HG02938 (cell line): ENCODE measurements at regions not wholly inside any gene's neighbourhood (a gene's known extent, or its start where the extent isn't known, plus 50 kb on each side); places are given as distances from the start of the nearest gene placed in this dataset.
"Not testable (repeated sequence)": the region's sequence is repeated elsewhere in the genome, so short reads cannot be mapped to it uniquely, and the experiment has no call there.

Experiments used
- ATAC-seq: cut with Tn5 transposase; IDR thresholded peaks from one replicate; pipeline ENCODE4 v1.9.1; 2021; ENCODE audit warnings: mild to moderate bottlenecking, moderate library complexity; ENCODE audit not compliant: unreplicated experiment

DNA sequence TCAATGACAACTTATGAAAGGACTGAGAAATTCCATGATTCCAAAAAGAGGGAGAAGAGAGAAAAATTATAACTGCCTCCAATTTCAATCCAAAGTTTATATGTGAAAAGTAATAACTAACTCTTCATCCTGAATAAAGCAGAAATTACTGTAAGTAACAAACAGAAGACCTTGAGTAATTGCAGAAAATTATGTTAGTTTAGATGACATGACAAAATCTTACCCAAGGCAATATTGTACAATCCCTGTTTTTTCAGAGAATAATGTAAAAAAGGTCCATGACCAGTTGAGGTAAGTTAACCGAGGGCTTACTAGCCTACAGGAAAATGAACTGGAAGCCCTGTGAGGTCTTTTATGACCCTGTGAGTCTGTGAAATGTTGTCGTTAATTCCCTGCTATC lies 949.5 kb upstream of the SOX9 start:
- no peak for ATAC-seq

DNA sequence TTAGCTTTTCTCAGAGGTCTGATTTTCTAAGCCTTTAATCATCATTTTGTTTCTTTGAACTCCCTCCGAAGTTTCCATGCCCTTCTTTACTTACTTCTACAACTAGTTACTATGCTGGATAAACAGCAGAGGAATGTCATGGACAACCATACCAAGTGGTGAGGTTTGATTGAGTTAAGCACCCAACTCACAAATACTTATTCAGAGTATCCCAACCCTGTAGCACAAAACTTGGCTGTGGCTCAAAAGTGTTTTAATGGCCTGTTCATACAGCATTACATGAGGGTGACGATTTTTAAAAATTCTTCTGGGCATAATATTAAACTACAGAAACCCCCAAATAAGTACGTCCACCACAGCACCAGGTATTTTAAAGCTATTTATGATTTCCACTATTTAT lies 946.8 kb upstream of the SOX9 start:
- no peak for ATAC-seq

DNA sequence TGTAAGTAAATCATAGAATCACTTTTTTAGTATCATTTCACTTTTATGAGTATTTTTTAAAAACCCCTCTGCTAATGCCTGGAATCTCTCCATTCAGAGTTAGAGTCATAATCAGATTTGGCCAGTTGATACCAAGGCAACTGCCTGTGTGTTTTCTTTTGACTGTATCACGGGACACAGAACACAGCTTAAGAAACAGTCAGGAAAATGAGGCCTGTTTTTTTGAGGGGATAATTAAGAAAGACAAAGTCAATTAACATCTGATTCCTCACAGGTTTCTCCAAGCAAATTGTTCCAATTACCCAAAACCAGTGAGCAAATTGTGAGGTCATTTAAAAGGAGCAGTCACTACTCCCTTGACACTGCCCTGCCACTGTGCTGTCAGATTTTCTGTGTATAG lies 944.5 kb upstream of the SOX9 start:
- no peak for ATAC-seq

DNA sequence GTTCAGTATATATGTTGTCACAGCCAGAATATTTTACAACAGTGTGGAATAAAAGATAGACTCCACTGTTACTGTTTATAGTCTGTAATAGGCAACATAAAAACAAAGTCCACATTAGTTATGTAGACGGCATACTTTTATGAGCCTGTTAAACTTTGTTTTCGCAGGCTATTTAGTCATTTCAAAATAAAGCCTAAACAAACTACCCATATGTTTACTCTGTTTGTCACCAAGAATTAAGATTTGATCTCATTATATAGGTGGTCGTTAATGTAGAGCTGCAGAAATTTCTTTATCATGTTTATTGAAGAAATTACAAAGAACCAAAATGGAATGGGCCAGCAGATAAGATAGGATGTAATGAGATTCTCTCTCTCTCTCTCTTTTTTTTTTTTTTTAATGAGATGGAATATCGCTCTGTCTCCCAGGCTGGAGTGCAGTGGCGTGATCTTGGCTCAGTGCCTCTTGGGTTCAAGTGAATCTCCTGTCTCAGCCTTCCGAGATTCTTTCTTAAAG lies 943.8 kb upstream of the SOX9 start:
- no peak for ATAC-seq

DNA sequence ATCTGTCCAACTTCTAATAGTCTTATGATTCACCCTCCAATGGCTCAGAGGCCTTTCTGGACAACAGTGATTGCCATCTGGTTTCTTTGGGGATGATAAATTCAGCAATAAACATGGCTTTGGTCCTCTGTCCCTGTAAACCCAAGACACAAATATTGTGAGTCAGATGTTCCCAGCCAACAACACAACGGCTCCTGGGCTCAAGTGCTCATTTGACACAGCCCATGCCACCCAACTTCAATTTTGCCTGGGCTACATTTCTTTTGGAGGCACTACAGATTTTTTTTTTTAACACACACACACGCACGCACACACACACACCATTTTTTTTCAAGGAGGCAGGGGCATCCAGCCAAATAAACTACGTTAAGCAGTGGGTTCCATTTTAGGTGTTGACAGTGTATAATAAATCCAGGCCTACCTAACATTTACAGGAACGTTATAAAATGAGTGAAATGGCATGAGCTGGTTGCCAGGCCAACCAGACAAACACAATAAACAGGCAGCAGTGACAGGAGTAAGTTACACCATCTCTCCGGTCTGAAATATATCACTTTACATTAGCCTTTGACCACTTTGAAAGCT lies 939.9 kb upstream of the SOX9 start:
- ATAC-seq = no peak

DNA sequence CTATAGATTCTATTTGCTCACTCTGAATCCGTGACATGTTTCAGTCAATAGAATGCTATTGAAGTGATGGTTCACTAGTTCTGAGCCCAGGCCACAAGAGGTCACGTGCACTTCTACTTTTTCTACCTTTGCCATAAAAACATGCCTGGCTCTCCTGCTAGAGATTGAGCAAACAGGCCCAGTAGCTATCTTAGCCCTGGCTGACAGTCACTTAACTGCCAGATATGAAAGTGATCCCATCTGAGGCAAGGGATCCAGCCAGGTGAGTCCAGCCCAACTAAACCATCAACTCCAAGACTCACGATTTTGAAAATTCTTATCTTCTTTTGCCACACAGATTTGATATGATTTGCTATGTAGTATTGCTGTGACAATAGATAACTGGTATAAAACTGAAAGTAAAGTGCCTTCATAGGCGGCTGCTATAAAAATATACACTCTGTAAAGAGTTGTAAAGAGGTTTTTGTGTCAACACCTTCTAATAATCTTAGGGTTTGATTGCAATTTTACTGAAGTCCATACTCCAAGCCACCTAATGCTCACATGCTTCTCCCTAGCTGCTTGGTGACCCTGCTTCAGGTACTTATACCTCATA lies 937.7 kb upstream of the SOX9 start:
- no peak for ATAC-seq

DNA sequence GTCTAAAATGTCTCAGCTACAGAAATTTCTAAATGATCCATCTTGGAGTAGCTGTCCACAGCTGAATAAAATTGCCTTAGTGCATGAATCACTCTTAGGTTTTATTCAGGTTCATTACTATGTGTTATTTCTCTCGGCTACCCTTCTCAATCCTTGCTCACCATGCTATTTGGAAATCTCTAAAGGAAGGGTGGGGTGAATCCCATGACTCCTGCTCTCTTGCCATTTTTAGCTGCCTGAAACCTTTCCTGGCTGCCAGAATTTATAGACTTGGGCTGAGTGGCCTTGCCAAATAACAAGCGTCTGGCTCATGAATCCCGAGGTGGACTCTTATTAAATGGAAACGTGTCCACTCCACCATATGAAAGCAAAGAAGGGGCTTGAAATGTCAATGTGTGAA lies 936.1 kb upstream of the SOX9 start:
- no peak for ATAC-seq

DNA sequence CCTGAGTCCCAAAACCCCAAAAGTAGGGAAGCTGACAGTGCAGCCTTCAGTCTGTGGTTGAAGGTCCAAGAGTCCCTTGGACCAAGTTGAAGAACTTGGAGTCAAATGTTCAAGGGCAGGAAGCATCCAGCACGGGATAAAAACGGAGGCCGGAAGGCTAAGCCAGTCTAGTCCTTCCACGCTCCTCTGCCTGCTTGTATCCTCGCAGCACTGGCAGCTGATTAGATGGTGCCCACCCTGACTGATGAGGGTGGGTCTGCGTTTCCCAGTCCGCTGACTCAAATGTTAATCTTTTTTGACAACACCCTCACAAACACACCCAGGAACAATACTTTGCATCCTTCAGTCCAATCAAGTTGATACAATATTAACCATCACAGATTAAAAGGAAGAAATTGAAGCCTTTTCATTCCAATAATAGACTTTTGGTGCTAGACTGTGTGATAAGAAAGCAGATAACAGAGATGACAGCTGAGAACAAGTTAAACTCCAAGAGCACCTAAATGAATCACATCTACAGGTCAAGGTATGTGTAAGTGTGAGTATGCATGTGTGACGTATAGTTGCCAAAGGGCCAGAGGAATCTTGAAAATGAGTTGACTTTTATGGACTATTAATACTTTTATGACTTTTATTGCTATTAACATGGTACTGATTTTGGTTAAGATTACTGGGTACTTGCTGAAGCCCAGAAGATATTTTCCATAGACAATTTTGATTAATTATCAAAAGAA lies 933.5 kb upstream of the SOX9 start:
- no peak for ATAC-seq

DNA sequence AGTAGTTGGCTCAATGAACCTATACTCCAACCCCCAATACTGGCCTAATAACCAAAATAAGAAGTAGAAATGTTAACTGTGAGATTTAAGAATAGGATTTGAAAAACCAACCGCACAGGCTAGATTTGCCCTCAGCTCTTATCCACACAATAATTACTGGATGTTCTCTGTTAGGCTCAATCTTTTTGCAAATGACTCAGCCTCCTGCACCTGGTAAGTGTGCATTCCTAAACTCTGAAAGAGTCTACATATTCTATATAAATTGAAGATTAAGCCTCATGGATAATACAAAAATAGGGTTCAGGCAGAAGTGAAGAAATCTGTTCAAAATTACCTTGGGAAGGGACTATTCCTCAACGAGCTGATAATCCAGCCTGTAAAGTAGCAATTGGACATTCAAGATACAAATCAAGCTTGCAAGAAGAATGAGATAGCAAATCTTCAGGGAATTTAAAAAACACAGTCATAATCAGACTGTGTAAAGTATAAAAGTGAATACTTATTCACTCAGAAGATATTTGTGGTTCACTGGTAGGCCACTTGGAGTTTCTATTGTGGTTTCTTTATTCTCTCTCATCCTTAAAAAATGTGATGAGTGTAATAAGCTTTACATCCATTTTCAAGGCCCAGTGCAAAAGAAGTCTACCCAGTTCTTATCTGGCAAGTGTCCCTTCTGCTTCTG lies 931.9 kb upstream of the SOX9 start:
- no peak for ATAC-seq

DNA sequence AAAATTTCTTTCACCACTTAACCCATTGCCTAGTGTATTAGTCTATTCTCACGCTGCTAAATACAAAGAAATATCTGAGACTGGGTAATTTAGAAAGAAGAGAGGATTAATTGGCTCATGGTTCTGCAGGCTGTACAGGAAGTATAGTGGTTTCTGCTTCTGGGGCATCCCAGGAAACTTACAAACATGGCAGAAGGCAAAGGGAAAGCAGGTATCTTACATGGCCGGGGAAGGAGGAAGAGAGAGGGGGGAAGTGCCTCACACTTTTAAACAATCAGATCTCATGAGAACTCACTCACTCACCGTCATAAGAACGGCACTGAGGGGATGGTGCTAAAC lies 931.4 kb upstream of the SOX9 start:
- no peak for ATAC-seq

DNA sequence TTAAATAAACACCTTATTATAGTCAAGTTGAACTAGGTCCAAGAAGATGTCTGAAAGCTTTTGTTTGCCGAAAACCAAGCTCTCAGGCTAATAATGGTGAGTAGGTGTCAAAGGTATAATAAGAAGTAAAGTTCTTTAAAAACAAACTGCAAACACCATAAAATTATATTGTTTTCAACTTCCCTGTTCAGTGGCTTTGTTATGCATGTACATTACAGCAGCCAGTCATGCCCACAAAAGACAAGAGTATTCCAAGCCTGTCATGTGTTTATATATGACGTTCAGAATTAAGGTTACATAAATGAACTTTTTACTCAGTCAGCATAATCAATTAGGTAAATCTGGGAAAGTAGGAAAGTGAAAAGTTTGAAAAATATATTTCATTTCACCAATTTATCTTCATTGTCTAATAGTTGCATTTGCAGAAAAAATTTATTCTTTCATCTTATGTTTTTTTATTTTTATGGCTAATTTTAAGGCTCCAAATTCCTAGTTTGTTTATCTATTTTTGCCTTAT lies 928.7 kb upstream of the SOX9 start:
- ATAC-seq = no peak

DNA sequence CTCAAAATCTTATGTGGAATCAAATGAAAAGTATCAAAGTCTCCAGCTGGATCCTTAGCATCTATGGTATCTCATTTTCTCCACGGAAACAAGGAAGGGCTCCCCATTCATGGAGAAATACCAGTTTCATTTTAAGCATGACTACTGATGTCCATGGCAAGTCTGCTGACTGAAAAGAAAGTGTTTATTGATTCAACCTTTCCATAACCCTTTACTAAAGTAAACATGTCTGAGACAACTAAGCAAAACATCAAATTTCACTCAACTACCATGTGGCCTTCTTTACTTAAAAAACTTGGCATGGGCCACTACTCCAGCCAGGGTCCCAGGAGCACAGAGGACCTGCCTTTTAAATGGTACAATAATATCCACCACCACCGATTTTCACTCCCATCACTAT lies 928.0 kb upstream of the SOX9 start:
- ATAC-seq = no peak

DNA sequence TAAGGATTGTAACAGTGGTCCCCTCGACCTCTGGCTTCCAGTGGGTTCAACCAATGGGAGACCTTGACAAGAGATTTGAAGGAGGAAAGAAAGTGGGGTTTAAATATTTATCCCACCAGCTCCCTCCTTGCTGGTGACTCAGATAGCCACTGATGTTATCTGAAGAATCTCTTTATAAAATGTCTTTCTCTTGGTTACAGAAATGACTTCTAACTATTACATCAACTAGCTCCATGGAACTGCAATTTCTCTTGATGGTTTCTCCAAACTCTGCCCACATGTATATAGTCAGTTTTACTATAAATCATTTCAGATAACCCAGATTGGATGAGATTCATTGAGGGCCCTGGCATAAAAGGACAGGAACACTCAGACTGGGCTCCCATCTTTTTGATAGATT lies 920.2 kb upstream of the SOX9 start:
- no peak for ATAC-seq

DNA sequence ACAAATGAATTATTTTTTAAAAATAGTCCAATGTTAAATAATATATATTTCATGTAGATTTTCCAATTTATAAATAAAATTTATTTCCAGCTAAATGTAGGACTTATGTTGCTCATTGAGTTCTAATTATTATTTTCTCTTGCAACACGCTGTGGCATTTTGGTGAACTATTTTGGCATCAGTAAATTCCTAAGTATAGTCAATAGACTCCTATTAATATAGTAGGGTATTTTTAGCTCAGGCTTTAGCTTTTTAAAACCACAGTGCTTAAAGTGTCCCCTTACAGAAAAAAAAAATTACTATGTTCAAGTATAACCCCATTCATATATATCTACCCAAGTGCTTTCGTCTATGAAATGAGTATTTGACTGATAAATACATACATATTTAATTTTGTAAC lies 919.2 kb upstream of the SOX9 start:
- no peak for ATAC-seq

DNA sequence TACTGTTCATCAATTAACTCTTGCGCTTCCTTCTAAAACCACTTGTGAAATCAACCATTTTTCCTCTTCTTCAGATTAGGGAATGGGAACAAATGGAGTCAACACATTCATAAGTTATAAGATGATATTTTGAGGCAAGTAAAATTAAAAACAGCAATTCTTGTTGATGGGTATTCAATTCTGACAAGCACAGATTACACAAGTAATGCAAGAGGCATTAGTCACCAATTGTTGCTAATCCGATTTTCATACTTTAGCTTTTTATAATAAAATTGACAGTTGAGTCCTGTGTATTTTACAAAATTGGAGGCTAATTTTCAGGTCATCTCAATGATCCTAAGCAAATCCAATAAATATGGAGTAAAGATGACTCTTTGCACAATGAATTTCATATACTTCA lies 918.4 kb upstream of the SOX9 start:
- no peak for ATAC-seq

DNA sequence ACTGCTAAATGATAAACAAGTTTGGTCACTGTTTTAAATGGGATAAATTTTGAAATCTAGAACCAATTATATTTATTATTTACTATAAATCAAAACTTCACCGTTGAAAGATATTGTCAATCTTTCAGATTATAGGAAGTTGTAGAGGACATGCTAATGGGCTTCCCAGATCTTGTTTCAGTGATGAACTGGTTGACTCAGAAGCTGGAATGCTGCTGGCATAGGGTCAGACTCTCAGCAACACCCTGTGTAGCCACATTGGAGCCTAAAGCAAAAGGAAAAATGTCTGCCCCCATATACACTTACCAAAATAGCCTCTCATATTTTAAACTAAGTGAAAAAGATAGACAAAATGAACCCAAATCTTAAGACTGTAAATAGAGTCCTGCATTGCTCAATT lies 916.9 kb upstream of the SOX9 start:
- ATAC-seq = no peak

DNA sequence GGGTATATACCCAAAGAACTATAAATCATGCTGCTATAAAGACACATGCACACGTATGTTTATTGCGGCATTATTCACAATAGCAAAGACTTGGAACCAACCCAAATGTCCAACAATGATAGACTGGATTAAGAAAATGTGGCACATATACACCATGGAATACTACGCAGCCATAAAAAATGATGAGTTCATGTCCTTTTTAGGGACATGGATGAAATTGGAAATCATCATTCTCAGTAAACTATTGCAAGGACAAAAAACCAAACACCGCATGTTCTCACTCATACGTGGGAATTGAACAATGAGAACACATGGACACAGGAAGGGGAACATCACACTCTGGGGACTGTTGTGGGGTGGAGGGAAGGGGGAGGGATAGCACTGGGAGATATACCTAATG lies 914.9 kb upstream of the SOX9 start:
- ATAC-seq = not testable (repeated sequence)

DNA sequence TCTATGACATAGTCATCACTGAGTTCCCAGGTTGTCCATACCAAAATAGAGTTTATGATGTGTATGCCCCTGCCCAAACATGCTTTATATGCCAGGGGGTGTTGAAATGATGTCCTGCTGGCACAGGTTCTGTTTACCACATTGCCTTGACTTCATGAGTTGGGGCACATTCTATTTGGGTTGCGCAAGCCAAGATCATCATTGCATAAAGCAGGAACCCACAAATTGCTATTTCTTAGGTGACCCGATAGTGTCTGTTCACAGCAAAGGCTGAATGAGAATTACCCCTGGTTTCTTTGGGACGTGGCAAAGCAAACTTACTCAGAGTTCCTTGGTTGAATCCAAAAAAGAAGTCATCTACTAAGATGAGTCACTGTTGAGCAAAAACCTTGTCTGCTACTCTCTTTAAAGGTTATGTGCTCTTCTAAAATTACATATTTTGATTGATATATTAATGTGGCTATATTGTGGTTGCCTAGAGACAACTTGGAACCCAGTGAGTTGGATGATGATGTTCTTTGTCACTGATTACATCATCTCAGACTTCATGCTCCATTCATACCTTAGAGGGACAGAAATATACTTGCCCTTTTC lies 912.6 kb upstream of the SOX9 start:
- ATAC-seq = no peak

DNA sequence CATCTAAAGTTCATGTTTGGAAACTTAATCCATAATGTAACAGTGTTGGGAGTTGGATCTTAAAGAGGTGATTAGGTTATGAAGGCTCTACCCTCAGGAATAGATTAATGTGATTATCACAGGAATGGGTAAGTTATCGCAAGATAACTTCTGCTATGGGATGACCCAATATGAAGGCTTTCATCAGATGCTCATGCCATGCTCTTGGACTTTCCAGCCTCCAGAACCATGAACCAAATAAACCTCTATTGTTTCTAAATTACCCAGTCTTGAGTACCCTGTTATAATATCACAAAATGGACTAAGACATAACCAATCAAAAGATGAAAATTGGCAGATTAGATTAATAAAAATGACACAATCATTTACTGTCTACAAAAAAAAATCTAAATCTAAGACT lies 906.9 kb upstream of the SOX9 start:
- no peak for ATAC-seq

DNA sequence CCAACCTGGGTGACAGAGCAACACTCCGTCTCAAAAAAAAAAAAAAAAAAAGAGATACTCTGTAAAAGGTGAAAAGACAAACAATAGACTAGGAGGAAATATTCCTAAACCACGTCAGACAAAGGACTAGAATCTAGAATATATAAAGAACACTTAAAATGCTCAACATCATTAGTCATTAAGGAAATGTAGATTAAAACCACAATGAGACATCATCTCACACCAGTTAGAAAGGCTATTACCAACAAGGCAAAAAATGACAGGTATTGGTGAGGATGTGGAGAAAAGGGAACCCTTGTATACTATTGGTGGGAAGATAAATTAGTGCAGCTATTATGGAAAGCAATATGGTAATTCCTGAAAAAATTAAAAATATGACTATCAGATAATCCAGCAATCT lies 903.1 kb upstream of the SOX9 start:
- ATAC-seq = no peak

DNA sequence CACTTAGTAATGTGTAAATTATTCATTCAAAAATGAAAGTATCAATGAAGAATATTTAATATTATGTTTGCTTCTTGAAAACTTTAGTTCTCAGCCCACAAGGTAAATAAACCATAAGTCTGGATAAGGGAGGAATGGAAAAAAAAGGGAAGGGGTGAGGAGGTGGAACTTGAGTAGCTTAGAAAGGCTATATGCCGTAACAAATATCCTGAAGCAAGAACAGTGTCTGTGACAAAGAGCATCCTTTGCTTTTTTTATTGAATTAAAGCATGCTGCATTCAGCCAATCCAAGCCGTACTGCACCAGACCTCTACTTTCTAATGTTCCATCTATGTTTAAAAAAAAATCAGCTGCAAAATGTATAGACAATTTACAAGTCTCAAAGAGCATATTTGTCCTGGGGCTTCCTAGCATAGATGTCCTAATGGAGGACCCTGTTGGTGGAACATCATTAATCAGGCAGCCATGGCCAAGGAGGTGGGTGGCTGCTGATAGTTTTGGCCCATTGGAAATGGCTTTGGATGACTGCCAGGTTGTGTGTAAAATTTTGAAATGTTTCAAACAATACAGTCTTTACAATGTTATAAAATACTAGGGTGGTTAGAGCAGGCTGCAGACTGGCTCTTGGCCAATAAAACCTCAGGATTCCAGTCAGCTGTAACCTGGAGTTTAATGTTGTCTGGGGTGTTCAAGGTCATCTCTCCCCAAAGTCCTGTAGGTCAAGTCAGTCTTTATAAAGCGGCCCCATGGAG lies 895.8 kb upstream of the SOX9 start:
- ATAC-seq = no peak
